Neural cell (in vitro differentiated cells): ENCODE measurements at regions not wholly inside any gene's neighbourhood (a gene's known extent, or its start where the extent isn't known, plus 50 kb on each side); places are given as distances from the start of the nearest gene placed in this dataset.

Experiments
- H2AFZ ChIP-seq: fragments of 200-600, 300-800 bp; sonication (generic), shearing (Covaris generic); 2 replicates; pipeline ENCODE4 v1.6.0; 2014; ENCODE audit warnings: low read depth, mild to moderate bottlenecking, antibody characterized with exemption, low read length, moderate library complexity
- H3F3A ChIP-seq: fragments of 200-600 bp; shearing (Covaris generic); 2 replicates; pipeline ENCODE4 v1.6.1; 2016; ENCODE audit warnings: mild to moderate bottlenecking, moderate library complexity, mixed read lengths, antibody characterized with exemption, low read length; ENCODE audit not compliant: insufficient read depth, poor library complexity, severe bottlenecking
- H3K27ac ChIP-seq: fragments of 200-600, 300-800 bp; sonication (generic), shearing (Covaris generic); 2 replicates; pipeline ENCODE4 v1.5.1; 2014; ENCODE audit warnings: mild to moderate bottlenecking, low read length, moderate library complexity
- H3K27me3 ChIP-seq: fragments of 300-800, 200-600 bp; sonication (generic), shearing (Covaris generic); 2 replicates; pipeline ENCODE4 v1.6.0; 2014; ENCODE audit warnings: mild to moderate bottlenecking, low read depth, low read length, moderate library complexity; ENCODE audit not compliant: insufficient read depth
- H3K36me3 ChIP-seq: fragments of 300-800, 200-600 bp; sonication (generic), shearing (Covaris generic); 2 replicates; pipeline ENCODE4 v1.5.1; 2014; ENCODE audit warnings: mild to moderate bottlenecking, antibody characterized with exemption, low read length, moderate library complexity; ENCODE audit not compliant: insufficient read depth
- H3K4me2 ChIP-seq: fragments of 300-800, 200-600 bp; sonication (generic), shearing (Covaris generic); 2 replicates; pipeline ENCODE4 v1.6.0; 2014; ENCODE audit warnings: mild to moderate bottlenecking, low read length
- H3K4me3 ChIP-seq: fragments of 300-800, 200-600 bp; sonication (generic), shearing (Covaris generic); 2 replicates; pipeline ENCODE4 v1.5.1; 2014; ENCODE audit warnings: mild to moderate bottlenecking, low read length, moderate library complexity
- H3K79me2 ChIP-seq: fragments of 200-600 bp; shearing (Covaris generic); replicated peaks from 2 replicates; pipeline ENCODE4 v1.6.0; 2014; ENCODE audit warnings: mild to moderate bottlenecking, low read length, moderate library complexity; ENCODE audit not compliant: insufficient read depth
- H3K9ac ChIP-seq: fragments of 300-800, 200-600 bp; sonication (generic), shearing (Covaris generic); 2 replicates; pipeline ENCODE4 v1.6.1; 2016; ENCODE audit warnings: mild to moderate bottlenecking, low read length, mixed read lengths
- H3K9me2 ChIP-seq: fragments of 200-600 bp; shearing (Covaris generic); 2 replicates; pipeline ENCODE4 v1.6.1; 2016; ENCODE audit warnings: mild to moderate bottlenecking, low read length, mixed read lengths; ENCODE audit not compliant: insufficient read depth
- H3K9me3 ChIP-seq: fragments of 200-600, 300-800 bp; sonication (generic), shearing (Covaris generic); 2 replicates; pipeline ENCODE4 v1.6.1; 2016; ENCODE audit warnings: mild to moderate bottlenecking, mixed run types, low read length, moderate library complexity, mixed read lengths
- H4K20me1 ChIP-seq: fragments of 200-600 bp; shearing (Covaris generic); 2 replicates; pipeline ENCODE4 v1.6.1; 2016; ENCODE audit warnings: mild to moderate bottlenecking, mixed run types; ENCODE audit not compliant: insufficient read depth
- CTCF ChIP-seq: fragments of 450-650 bp; IDR thresholded peaks from 2 replicates; pipeline ENCODE4 v1.5.1; 2014; ENCODE audit warnings: antibody characterized with exemption, mild to moderate bottlenecking, moderate library complexity; ENCODE audit not compliant: poor library complexity, severe bottlenecking
- EP300 ChIP-seq: fragments of 450-650 bp; conservative IDR thresholded peaks from 2 replicates; pipeline ENCODE4 v1.6.1; 2014; ENCODE audit warnings: antibody characterized with exemption, mild to moderate bottlenecking, moderate library complexity; ENCODE audit not compliant: poor library complexity, severe bottlenecking
- EZH2 ChIP-seq: fragments of 200-600, 300-800 bp; shearing (Covaris generic), sonication (generic); IDR thresholded peaks from 2 replicates; pipeline ENCODE4 v1.6.1; 2014; ENCODE audit warnings: antibody characterized with exemption, low read length, borderline replicate concordance, mild to moderate bottlenecking; ENCODE audit not compliant: insufficient read depth, poor library complexity, severe bottlenecking
- MXI1 ChIP-seq: fragments of 450-650 bp; conservative IDR thresholded peaks from 2 replicates; pipeline ENCODE4 v1.6.1; 2014; ENCODE audit warnings: antibody characterized with exemption, mild to moderate bottlenecking; ENCODE audit not compliant: poor library complexity, severe bottlenecking
- POLR2AphosphoS5 ChIP-seq: IDR thresholded peaks from 2 replicates; pipeline ENCODE4 v1.6.1; 2012
- RAD21 ChIP-seq: fragments of 450-650 bp; conservative IDR thresholded peaks from 2 replicates; pipeline ENCODE4 v1.6.1; 2014; ENCODE audit warnings: antibody characterized with exemption, mild to moderate bottlenecking, moderate library complexity
- REST ChIP-seq: IDR thresholded peaks from 2 replicates; pipeline ENCODE4 v1.6.1; 2012; ENCODE audit warnings: borderline replicate concordance
- SMC3 ChIP-seq: fragments of 450-650 bp; conservative IDR thresholded peaks from 2 replicates; pipeline ENCODE4 v1.6.1; 2014; ENCODE audit warnings: antibody characterized with exemption, mild to moderate bottlenecking, moderate library complexity; ENCODE audit not compliant: poor library complexity
- TAF1 ChIP-seq: IDR thresholded peaks from 2 replicates; pipeline ENCODE4 v1.6.1; 2012; ENCODE audit warnings: low read depth

GRCh38 chr16:13435415-13435814 lies 484.5 kb upstream of the ERCC4 start:
- no peaks in the 10 kb centered on the region for H3K9me3 ChIP-seq
- H3K9me2 ChIP-seq: no peaks in the 10 kb centered on the region
- no peaks in the 10 kb centered on the region for H3K36me3 ChIP-seq
- H3K9ac ChIP-seq: no peak overlapping the region
- no peak overlapping the region for H3K4me3 ChIP-seq
- H3K79me2 ChIP-seq: no peaks in the 10 kb centered on the region
- TF ChIP-seq REST (no peak), MXI1 (no peak), CTCF (no peak), EZH2 (no peak), POLR2AphosphoS5 (no peak), EP300 (no peak), TAF1 (no peak), SMC3 (no peak)
- H3F3A ChIP-seq: no peaks in the 10 kb centered on the region
- H2AFZ ChIP-seq: no peak overlapping the region
- no peak overlapping the region for H3K4me2 ChIP-seq
- H4K20me1 ChIP-seq: no peaks in the 10 kb centered on the region
- no peaks in the 10 kb centered on the region for H3K27me3 ChIP-seq
- H3K27ac ChIP-seq: no peak overlapping the region

- Histone ChIP-seq H3F3A (no peaks in the 10 kb centered on the region), H3K36me3 (no peaks in the 10 kb centered on the region), H3K4me3 (no peak overlapping the region), H3K79me2 (no peaks in the 10 kb centered on the region), H3K4me2 (no peak overlapping the region), H3K27me3 (no peaks in the 10 kb centered on the region), H2AFZ (no peak overlapping the region), H4K20me1 (no peaks in the 10 kb centered on the region), H3K27ac (no peak overlapping the region), H3K9me2 (no peaks in the 10 kb centered on the region), H3K9me3 (no peaks in the 10 kb centered on the region), H3K9ac (no peak overlapping the region)
- no peak for TF ChIP-seq RAD21
Measured at GRCh38 chr16:13435873-13436474, 484.0 kb upstream of the ERCC4 start.
